Prostate gland (tissue), 2 donors: ENCODE measurements at regions not wholly inside any gene's neighbourhood (a gene's known extent, or its start where the extent isn't known, plus 50 kb on each side); places are given as distances from the start of the nearest gene placed in this dataset.

Experiments
- DNase-seq: peaks from one replicate; pipeline ENCODE4 v3.0.0-alpha.2; 2019; ENCODE audit warnings: low spot score
- H3K27ac ChIP-seq, 2 donors: fragments of 200-600 bp; sonication (generic); 2 replicates each; pipeline ENCODE4 v1.5.1; 2017 to 2019
- H3K27me3 ChIP-seq: fragments of 200-600 bp; sonication (generic); replicated peaks from 2 replicates; pipeline ENCODE4 v1.5.1; 2019; ENCODE audit not compliant: insufficient read depth
- H3K36me3 ChIP-seq, 2 donors: fragments of 200-600 bp; sonication (generic); 1 replicate in 1 of 2; 2 replicates in 1 of 2; pipeline versions ENCODE4 v1.5.1 to v1.8.1; 2017 to 2019
- H3K4me1 ChIP-seq: fragments of 200-600 bp; sonication (generic); replicated peaks from 2 replicates; pipeline ENCODE4 v1.5.1; 2019
- H3K4me3 ChIP-seq, 2 donors: fragments of 200-600 bp; sonication (generic); 2 replicates each; pipeline ENCODE4 v1.5.1; 2017 to 2019
- H3K9me3 ChIP-seq: fragments of 200-600 bp; sonication (generic); 2 replicates; pipeline ENCODE4 v1.5.1; 2017
- POLR2A ChIP-seq: fragments of 450-650 bp; IDR thresholded peaks from one replicate; pipeline ENCODE4 v1.6.1; 2016; ENCODE audit warnings: antibody characterized with exemption, mild to moderate bottlenecking
- POLR2AphosphoS5 ChIP-seq: sonication (generic); formaldehyde crosslinking; IDR thresholded peaks from one replicate; pipeline ENCODE4 v1.6.1; 2017; ENCODE audit warnings: antibody characterized with exemption
- WGBS: methylation state at CpG from one replicate; pipeline ENCODE4 v1.1.5; 2018; 5-methylcytosine and 5-hydroxymethylcytosine counted together
- intact Hi-C: fragments of 100-400 bp; cut with DNase I; formaldehyde crosslinking; loops from one replicate; pipeline ENCODE4 v1.14.2; 2022
- TF ChIP-seq, protein P1 (sequence below), 4 experiments: fragments of 200-600 bp in 2 of 4; fragments of 450-650 bp in 2 of 4; sonication (generic) in 2 of 4; IDR thresholded peaks; 1 replicate in 3 of 4; 2 replicates in 1 of 4; pipeline ENCODE4 v1.5.1; 2016 to 2019; ENCODE audit warnings: antibody characterized with exemption in 4 of 4, mild to moderate bottlenecking in 2 of 4, moderate library complexity in 2 of 4

DNA sequence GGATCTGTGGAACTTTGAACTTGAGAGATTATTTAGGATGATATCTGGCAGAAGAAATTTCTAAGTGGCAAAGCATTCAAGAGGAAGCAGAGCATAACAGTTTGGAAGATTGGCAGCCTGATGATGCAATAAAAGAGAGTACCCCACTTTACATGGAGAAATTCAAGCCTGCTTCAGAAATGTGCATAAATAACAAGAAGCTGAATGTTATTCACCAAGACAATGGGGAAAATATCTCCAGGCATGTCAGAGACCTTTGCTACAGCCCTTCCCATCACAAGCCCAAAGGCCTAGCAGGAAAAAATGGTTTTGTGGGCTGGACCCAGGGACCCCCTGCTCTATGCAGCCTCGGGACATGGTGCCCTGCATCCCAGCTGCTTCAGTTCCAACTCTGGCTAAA, 420.8 kb downstream of the DTHD1 start:
- no peaks in the 10 kb centered on the region for H3K9me3 ChIP-seq
- no peaks in the 10 kb centered on the region for H3K4me1 ChIP-seq
- intact Hi-C loops, result no loop called here
- H3K27me3 ChIP-seq, result no peaks in the 10 kb centered on the region
- DNase-seq, result no peak
- whole genome bisulfite sequencing, result 75% methylated on average over 1 of the region's 1 CpG
- no peaks in the 10 kb centered on the region for H3K36me3 ChIP-seq
- no peak overlapping the region for H3K4me3 ChIP-seq
- H3K27ac ChIP-seq, result no peak overlapping the region
- TF ChIP-seq POLR2AphosphoS5 (no peak), POLR2A (no peak)
- TF ChIP-seq, protein P1, sequence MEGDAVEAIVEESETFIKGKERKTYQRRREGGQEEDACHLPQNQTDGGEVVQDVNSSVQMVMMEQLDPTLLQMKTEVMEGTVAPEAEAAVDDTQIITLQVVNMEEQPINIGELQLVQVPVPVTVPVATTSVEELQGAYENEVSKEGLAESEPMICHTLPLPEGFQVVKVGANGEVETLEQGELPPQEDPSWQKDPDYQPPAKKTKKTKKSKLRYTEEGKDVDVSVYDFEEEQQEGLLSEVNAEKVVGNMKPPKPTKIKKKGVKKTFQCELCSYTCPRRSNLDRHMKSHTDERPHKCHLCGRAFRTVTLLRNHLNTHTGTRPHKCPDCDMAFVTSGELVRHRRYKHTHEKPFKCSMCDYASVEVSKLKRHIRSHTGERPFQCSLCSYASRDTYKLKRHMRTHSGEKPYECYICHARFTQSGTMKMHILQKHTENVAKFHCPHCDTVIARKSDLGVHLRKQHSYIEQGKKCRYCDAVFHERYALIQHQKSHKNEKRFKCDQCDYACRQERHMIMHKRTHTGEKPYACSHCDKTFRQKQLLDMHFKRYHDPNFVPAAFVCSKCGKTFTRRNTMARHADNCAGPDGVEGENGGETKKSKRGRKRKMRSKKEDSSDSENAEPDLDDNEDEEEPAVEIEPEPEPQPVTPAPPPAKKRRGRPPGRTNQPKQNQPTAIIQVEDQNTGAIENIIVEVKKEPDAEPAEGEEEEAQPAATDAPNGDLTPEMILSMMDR (IDR thresholded peaks at IDR 0.05), result no peak

DNA sequence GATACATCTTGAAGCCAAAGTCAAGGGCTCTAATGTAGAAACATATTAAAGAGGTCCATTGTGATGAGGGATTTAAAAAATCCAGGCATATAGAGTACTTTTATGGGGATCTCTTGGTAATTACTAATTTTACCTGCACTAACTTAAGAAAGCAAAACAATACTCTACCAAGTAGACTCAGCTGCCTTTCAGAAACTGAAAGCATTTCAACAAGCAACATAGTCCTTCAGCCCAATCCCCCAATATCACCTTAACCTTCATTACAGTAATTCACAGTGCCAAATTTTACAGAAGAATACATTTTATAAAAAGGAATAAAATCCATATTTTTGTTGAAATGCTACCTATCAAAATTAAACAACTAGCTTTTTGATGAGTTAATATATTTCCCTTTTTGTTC, 422.9 kb downstream of the DTHD1 start:
- Histone ChIP-seq H3K27ac (no peak overlapping the region), H3K9me3 (no peaks in the 10 kb centered on the region), H3K4me3 (no peak overlapping the region), H3K4me1 (no peaks in the 10 kb centered on the region), H3K36me3 (no peaks in the 10 kb centered on the region), H3K27me3 (no peaks in the 10 kb centered on the region)
- no peak for DNase-seq
- TF ChIP-seq POLR2A (no peak), POLR2AphosphoS5 (no peak)
- TF ChIP-seq, protein P1 (IDR thresholded peaks at IDR 0.05), result no peak
- intact Hi-C loops, result no loop called here

DNA sequence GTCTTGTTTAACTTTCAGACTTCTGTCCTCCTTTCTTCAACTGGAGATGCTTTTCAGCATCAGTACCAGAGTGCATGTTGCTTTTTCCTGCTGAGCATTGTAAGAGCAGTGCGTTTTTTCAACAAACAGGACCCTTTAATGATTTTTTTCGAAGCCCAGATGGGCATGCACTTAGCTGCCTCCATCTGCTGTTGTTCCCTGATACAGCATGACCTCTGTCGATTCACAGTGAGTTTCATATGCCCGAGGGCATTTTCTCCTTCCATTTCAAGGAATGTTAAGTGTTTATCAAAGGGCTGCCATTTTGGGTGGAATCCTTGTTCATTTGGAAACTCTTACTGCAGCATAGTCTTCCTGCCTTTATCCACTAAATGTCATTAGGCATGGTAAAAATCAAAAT, 428.6 kb downstream of the DTHD1 start:
- no peak overlapping the region for H3K4me3 ChIP-seq
- H3K27ac ChIP-seq, result no peak overlapping the region
- intact Hi-C loops, result no loop called here
- DNase-seq, result no peak
- H3K4me1 ChIP-seq, result no peaks in the 10 kb centered on the region
- H3K27me3 ChIP-seq, result no peaks in the 10 kb centered on the region
- no peaks in the 10 kb centered on the region for H3K36me3 ChIP-seq
- TF ChIP-seq POLR2A, result no peak
- TF ChIP-seq, protein P1 (IDR thresholded peaks at IDR 0.05), result no peak
- TF ChIP-seq POLR2AphosphoS5, result no peak
- H3K9me3 ChIP-seq, result no peaks in the 10 kb centered on the region
- 78% methylated on average over 4 of the region's 4 CpGs for WGBS

DNA sequence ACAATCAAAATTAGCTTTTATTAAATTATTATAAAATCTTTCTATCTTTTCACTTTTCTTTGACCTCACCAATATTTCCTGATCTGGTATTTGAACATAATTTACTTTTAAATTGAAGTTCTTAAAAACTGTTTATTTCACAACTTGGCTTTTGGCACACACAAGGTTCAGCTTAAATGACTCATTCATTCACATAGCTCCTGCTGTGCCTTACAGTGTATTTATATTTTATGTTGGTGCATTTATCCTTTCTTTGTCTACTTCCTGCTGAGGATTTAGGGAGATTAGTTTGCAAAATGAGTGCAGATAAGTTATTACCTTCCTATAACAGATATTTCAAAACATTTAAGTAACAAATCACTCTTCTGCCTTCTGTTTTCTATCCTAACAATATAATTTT, 430.6 kb downstream of the DTHD1 start:
- TF ChIP-seq POLR2AphosphoS5 (no peak), POLR2A (no peak)
- TF ChIP-seq, protein P1 (IDR thresholded peaks at IDR 0.05), result no peak
- H3K9me3 ChIP-seq, result no peaks in the 10 kb centered on the region
- H3K27ac ChIP-seq, result no peak overlapping the region
- H3K4me1 ChIP-seq, result no peaks in the 10 kb centered on the region
- H3K4me3 ChIP-seq, result no peak overlapping the region
- no peaks in the 10 kb centered on the region for H3K27me3 ChIP-seq
- no peak for DNase-seq
- H3K36me3 ChIP-seq, result no peaks in the 10 kb centered on the region
- intact Hi-C loops, result no loop called here

DNA sequence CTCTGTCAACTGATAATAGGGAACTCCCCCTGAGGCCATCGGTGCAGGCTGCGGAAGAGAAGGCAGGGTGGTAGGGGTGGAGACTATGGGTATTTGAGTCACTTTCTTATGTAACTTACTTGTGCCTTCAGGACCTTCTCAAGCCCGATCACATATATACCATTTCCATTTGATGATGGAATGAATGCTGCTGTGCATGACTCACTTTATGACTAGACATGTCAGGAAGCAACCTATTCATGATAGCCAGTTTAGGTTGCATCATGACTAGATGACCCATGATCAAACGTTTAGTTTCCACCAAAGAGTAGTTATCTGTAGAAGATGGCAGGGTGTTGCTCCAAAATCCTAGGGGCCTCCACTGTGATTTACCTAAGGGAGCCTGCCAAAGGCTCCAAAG, 435.5 kb downstream of the DTHD1 start:
- intact Hi-C loops, result no loop called here
- no peak overlapping the region for H3K4me3 ChIP-seq
- no peaks in the 10 kb centered on the region for H3K27me3 ChIP-seq
- TF ChIP-seq, protein P1 (IDR thresholded peaks at IDR 0.05), result no peak
- TF ChIP-seq POLR2A, result no peak
- H3K27ac ChIP-seq, result no peak overlapping the region
- H3K36me3 ChIP-seq, result no peaks in the 10 kb centered on the region
- no peaks in the 10 kb centered on the region for H3K9me3 ChIP-seq
- DNase-seq, result no peak
- WGBS, result 93% methylated on average over 4 of the region's 4 CpGs
- H3K4me1 ChIP-seq, result no peaks in the 10 kb centered on the region
